HepG2 (cell line): ENCODE measurements at regions not wholly inside any gene's neighbourhood (a gene's known extent, or its start where the extent isn't known, plus 50 kb on each side); places are given as distances from the start of the nearest gene placed in this dataset.

Experiments used
- ATAC-seq: fragments of 200-7000 bp; cut with Tn5 transposase; 3 replicates; pipeline ENCODE4 v1.9.1; 2020; ENCODE audit warnings: mild to moderate bottlenecking, moderate library complexity
- BruUV-seq: library from RNA; stranded (reverse); fragments of 400-500 nt; replicated peaks from 2 replicates; lab custom pipeline; 2021; lab: Mats Ljungman, UMichigan
- CTCF ChIA-PET: fragments of 300-600 bp; formaldehyde crosslinking; extraction: SDS; loops from one replicate; lab custom pipeline; 2021; ENCODE audit warnings: low total read pairs, inconsistent platforms, low intra/inter-chr PET ratio; lab: Yijun Ruan, JAX
- POLR2A ChIA-PET: fragments of 350-600 bp; sonication (Branson Sonifier 250); formaldehyde crosslinking; loops from one replicate; lab custom pipeline; 2020; ENCODE audit warnings: antibody characterized with exemption, inconsistent platforms; lab: Yijun Ruan, JAX
- DNase-seq: peaks from one replicate; pipeline ENCODE4 v3.0.0-alpha.2; 2015; ENCODE audit warnings: low spot score
- FAIRE-seq: peaks from 3 replicates; lab custom pipeline; 2011; peaks lifted over from hg19 to GRCh38; lab: Jason Lieb, UNC
- H2AFZ ChIP-seq: one replicate; pipeline ENCODE4 v1.6.1; 2011; ENCODE audit warnings: low read length, inconsistent platforms
- H3K27ac ChIP-seq: fragments of 300-600 bp; 3 replicates; pipeline ENCODE4 v1.8.0; 2011; ENCODE audit warnings: mixed run types, mild to moderate bottlenecking, mixed read lengths, low read length, inconsistent platforms; ENCODE audit not compliant: insufficient read depth; ENCODE audit errors: extremely low read length
- H3K27me3 ChIP-seq, 2 experiments: fragments of 200-600 bp in 1 of 2; 2 replicates in 1 of 2; 3 replicates in 1 of 2; pipeline versions ENCODE4 v1.6.0 to v1.8.0; 2011; ENCODE audit warnings: low read length in 2 of 2, mild to moderate bottlenecking in 2 of 2, moderate library complexity in 2 of 2, inconsistent platforms in 1 of 2; ENCODE audit not compliant: insufficient read depth in 2 of 2, control insufficient read depth in 1 of 2
- H3K36me3 ChIP-seq, 2 experiments: fragments of 200-600 bp in 1 of 2; replicated peaks in 1 of 2; 2 replicates in 1 of 2; 3 replicates in 1 of 2; pipeline versions ENCODE4 v1.5.1 to v1.8.0; 2011; ENCODE audit warnings: low read length in 2 of 2, inconsistent platforms in 1 of 2; ENCODE audit not compliant: insufficient read depth in 2 of 2, control insufficient read depth in 1 of 2
- H3K4me1 ChIP-seq: 2 replicates; pipeline ENCODE4 v1.5.1; 2012; ENCODE audit warnings: low read length, inconsistent platforms; ENCODE audit not compliant: insufficient read depth
- H3K4me2 ChIP-seq: 2 replicates; pipeline ENCODE4 v1.6.0; 2011; ENCODE audit warnings: low read depth, low read length, inconsistent platforms
- H3K4me3 ChIP-seq, 3 experiments: fragments of 200-600 bp in 1 of 3; sonication (generic), shearing (Covaris generic) in 1 of 3; replicated peaks in 1 of 3; 2 replicates each; pipeline ENCODE4 v1.5.1; 2011 to 2016; ENCODE audit warnings: low read length in 3 of 3, inconsistent platforms in 2 of 3, low read depth in 2 of 3, mild to moderate bottlenecking in 2 of 3, control low read depth in 1 of 3, mixed read lengths in 1 of 3; ENCODE audit not compliant: insufficient read depth in 1 of 3
- H3K79me2 ChIP-seq: one replicate; pipeline ENCODE4 v1.6.1; 2011; ENCODE audit warnings: low read length, inconsistent platforms; ENCODE audit not compliant: insufficient read depth
- H3K9ac ChIP-seq: 2 replicates; pipeline ENCODE4 v1.6.0; 2011; ENCODE audit warnings: mild to moderate bottlenecking, low read depth, low read length, inconsistent platforms; ENCODE audit not compliant: insufficient read depth
- H3K9me3 ChIP-seq: 2 replicates; pipeline ENCODE4 v1.5.1; 2012; ENCODE audit warnings: mild to moderate bottlenecking, low read length
- H4K20me1 ChIP-seq: 2 replicates; pipeline ENCODE4 v1.6.0; 2011; ENCODE audit warnings: inconsistent platforms, mild to moderate bottlenecking, low read length, moderate library complexity; ENCODE audit not compliant: insufficient read depth
- ATF2 ChIP-seq: sonication (generic); formaldehyde crosslinking; IDR thresholded peaks from 2 replicates; pipeline ENCODE4 v1.4.0; 2020; ENCODE audit warnings: missing genetic modification reagents
- BRD4 ChIP-seq: sonication (generic); formaldehyde crosslinking; IDR thresholded peaks from 2 replicates; pipeline ENCODE4 v1.4.0; 2020; ENCODE audit warnings: missing genetic modification reagents
- DZIP1 ChIP-seq: sonication (generic); formaldehyde crosslinking; IDR thresholded peaks from 2 replicates; pipeline ENCODE4 v1.5.0; 2020; ENCODE audit warnings: mild to moderate bottlenecking, missing genetic modification reagents
- GMEB2 ChIP-seq: IDR thresholded peaks from 2 replicates; pipeline ENCODE4 v1.6.1; 2016; ENCODE audit warnings: missing biosample characterization, missing genetic modification reagents, low read depth
- HDAC1 ChIP-seq: sonication (generic); formaldehyde crosslinking; IDR thresholded peaks from 2 replicates; pipeline ENCODE4 v1.5.1; 2020; ENCODE audit warnings: mild to moderate bottlenecking, missing genetic modification reagents
- PAF1 ChIP-seq: IDR thresholded peaks from 2 replicates; pipeline ENCODE4 v1.6.1; 2016; ENCODE audit warnings: missing genetic modification reagents, missing compliant biosample characterization
- PAX8 ChIP-seq: sonication (generic); formaldehyde crosslinking; IDR thresholded peaks from 2 replicates; pipeline ENCODE4 v1.8.0; 2022; ENCODE audit warnings: mild to moderate bottlenecking, missing genetic modification reagents, borderline replicate concordance
- RARA ChIP-seq: IDR thresholded peaks from 2 replicates; pipeline ENCODE4 v1.6.1; 2016; ENCODE audit warnings: missing genetic modification reagents, missing compliant biosample characterization
- SRY ChIP-seq: sonication (generic); formaldehyde crosslinking; IDR thresholded peaks from 2 replicates; pipeline ENCODE4 v1.8.0; 2022; ENCODE audit warnings: mild to moderate bottlenecking, missing genetic modification reagents
- ZBTB7A ChIP-seq: sonication (generic); formaldehyde crosslinking; IDR thresholded peaks from 2 replicates; pipeline ENCODE4 v1.8.0; 2022; ENCODE audit warnings: mild to moderate bottlenecking, missing genetic modification reagents
- ZNF251 ChIP-seq: sonication (generic); formaldehyde crosslinking; IDR thresholded peaks from 2 replicates; pipeline ENCODE4 v1.9.0; 2021; ENCODE audit warnings: mild to moderate bottlenecking, missing genetic modification reagents
- ZNF333 ChIP-seq: sonication (generic); formaldehyde crosslinking; IDR thresholded peaks from 2 replicates; pipeline ENCODE4 v1.4.0; 2020; ENCODE audit warnings: mild to moderate bottlenecking, missing genetic modification reagents, borderline replicate concordance
- WGBS: methylation state at CpG from one replicate; pipeline ENCODE4 v1.1.6; 2017; ENCODE audit warnings: low lambda C conversion rate; 5-methylcytosine and 5-hydroxymethylcytosine counted together
- in situ Hi-C: cut with HindIII; loops from 2 replicates; pipeline ENCODE4 v1.10.0; 2017; ENCODE audit warnings: low pct_unique_long_range_greater_than_20kb; ENCODE audit not compliant: extremely low pct_ligation_motif_present
- intact Hi-C: fragments of 100-400 bp; cut with micrococcal nuclease; formaldehyde crosslinking; loops from one replicate; pipeline ENCODE4 v1.10.0; 2022; ENCODE audit not compliant: unreplicated experiment
- TF ChIP-seq, protein P1 (sequence below): sonication (generic); formaldehyde crosslinking; IDR thresholded peaks from 2 replicates; pipeline ENCODE4 v1.4.0; 2020; ENCODE audit warnings: missing genetic modification reagents, mild to moderate bottlenecking, borderline replicate concordance
- TF ChIP-seq, protein P2 (sequence below): sonication (generic); formaldehyde crosslinking; IDR thresholded peaks from 2 replicates; pipeline ENCODE4 v1.5.0; 2020; ENCODE audit warnings: mild to moderate bottlenecking, low read depth, missing genetic modification reagents, borderline replicate concordance
- TF ChIP-seq, protein P3 (sequence below): sonication (generic); formaldehyde crosslinking; IDR thresholded peaks from 2 replicates; pipeline ENCODE4 v1.5.0; 2020; ENCODE audit warnings: missing genetic modification reagents

DNA sequence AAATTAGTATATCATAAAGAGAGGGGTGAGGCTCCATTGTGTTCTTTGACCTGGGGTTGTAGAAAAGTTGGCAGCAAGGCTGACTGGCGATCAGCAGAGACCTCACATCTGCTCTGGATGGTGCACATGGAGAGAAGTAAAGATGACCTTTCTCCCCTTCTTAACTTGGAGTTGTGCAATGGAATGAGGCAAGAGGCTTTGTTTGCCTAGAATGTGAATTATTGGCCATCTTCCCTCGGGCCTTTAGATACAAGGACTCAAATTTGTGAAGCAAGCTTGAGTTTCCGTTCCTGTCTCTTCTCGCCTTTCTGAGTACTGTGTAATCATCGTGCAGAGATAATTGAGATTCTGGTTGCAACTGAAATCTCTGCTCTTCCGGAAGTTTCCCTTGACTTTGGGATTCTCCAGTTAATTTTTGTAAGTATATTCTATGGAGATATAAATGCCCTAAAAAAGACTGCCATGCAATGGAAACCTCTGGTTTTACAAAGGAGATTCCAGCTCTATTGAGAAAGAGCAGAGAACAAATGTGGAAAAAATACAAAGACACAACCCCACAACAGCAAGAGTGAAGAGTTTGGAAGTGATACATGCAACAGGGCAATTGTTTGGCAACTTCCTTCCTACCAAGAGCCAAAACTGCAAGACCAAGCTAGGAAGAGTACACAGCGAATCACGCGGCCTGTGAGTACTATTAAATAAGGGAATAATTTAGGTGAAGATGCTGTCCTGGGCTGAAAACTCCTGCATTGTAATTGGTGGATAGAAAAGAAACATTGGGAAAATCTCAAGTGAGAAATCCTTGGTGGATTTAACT, 542.3 kb upstream of the NRP1 start:
- H3K27me3 ChIP-seq: no peaks in the 10 kb centered on the region
- ChIA-PET CTCF (no interaction called here), POLR2A (no interaction called here)
- peak overlapping the region; percentile 55 for H3K27ac ChIP-seq
- H3K9me3 ChIP-seq: no peaks in the 10 kb centered on the region
- peaks cover 25% of the 10 kb centered on the region for H3K4me1 ChIP-seq
- peak overlapping the region in 2 of 3 experiments; percentile 24 to 36; a peak in 3 of 6 replicates for H3K4me3 ChIP-seq
- H3K79me2 ChIP-seq: no peaks in the 10 kb centered on the region
- peak; percentile 68 for DNase-seq
- BruUV-seq: no TSS peak
- 28% methylated on average over 9 of the region's 9 CpGs for WGBS
- H4K20me1 ChIP-seq: no peaks in the 10 kb centered on the region
- H2AFZ ChIP-seq: no peak overlapping the region
- peak; percentile 91 for ATAC-seq
- FAIRE-seq: peak; percentile 88
- intact Hi-C loops: loop anchor here (10.0 kb wide), 1 partner anchor 58 kb away; no protein-coding TSS in a partner anchor
- no peaks in the 10 kb centered on the region for H3K36me3 ChIP-seq
- H3K4me2 ChIP-seq: peak overlapping the region; percentile 63
- H3K9ac ChIP-seq: peak overlapping the region; percentile 34; the same call in 1 of the 2 replicates
- in situ Hi-C loops: no loop called here
- TF ChIP-seq GMEB2 (CRISPR knock-in tag): no peak
- no peak for TF ChIP-seq PAF1 (CRISPR knock-in tag)
- TF ChIP-seq HDAC1 (CRISPR knock-in tag): peak; percentile 36; the same call in 1 of the 2 replicates
- peak; percentile 62 for TF ChIP-seq ATF2
- TF ChIP-seq, protein P1, sequence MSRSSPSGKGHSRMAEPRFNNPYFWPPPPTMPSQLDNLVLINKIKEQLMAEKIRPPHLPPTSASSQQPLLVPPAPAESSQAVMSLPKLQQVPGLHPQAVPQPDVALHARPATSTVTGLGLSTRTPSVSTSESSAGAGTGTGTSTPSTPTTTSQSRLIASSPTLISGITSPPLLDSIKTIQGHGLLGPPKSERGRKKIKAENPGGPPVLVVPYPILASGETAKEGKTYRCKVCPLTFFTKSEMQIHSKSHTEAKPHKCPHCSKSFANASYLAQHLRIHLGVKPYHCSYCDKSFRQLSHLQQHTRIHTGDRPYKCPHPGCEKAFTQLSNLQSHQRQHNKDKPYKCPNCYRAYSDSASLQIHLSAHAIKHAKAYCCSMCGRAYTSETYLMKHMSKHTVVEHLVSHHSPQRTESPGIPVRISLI (CRISPR knock-in tag): no peak
- TF ChIP-seq ZNF251: no peak
- no peak for TF ChIP-seq BRD4 (CRISPR knock-in tag)
- no peak for TF ChIP-seq DZIP1 (CRISPR knock-in tag)
- TF ChIP-seq ZNF333: no peak
- TF ChIP-seq RARA (CRISPR knock-in tag): peak; percentile 81
- TF ChIP-seq PAX8 (CRISPR knock-in tag): no peak
- no peak for TF ChIP-seq ZBTB7A (CRISPR knock-in tag)
- TF ChIP-seq SRY (CRISPR knock-in tag): no peak
- TF ChIP-seq, protein P2, sequence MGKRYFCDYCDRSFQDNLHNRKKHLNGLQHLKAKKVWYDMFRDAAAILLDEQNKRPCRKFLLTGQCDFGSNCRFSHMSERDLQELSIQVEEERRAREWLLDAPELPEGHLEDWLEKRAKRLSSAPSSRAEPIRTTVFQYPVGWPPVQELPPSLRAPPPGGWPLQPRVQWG (CRISPR knock-in tag): no peak
- TF ChIP-seq, protein P3, sequence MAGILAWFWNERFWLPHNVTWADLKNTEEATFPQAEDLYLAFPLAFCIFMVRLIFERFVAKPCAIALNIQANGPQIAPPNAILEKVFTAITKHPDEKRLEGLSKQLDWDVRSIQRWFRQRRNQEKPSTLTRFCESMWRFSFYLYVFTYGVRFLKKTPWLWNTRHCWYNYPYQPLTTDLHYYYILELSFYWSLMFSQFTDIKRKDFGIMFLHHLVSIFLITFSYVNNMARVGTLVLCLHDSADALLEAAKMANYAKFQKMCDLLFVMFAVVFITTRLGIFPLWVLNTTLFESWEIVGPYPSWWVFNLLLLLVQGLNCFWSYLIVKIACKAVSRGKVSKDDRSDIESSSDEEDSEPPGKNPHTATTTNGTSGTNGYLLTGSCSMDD (CRISPR knock-in tag): no peak
